NCI-H748 treated with DMSO at 0.1 percent for 48 hours (cell line): ENCODE measurements at regions not wholly inside any gene's neighbourhood (a gene's known extent, or its start where the extent isn't known, plus 50 kb on each side); places are given as distances from the start of the nearest gene placed in this dataset.
"Not testable (repeated sequence)": the region's sequence is repeated elsewhere in the genome, so short reads cannot be mapped to it uniquely, and the experiment has no call there.

ENCODE experiments used
- DNase-seq: peaks from one replicate; lab custom pipeline; 2025; lab: John Stamatoyannopoulos, UW

DNA sequence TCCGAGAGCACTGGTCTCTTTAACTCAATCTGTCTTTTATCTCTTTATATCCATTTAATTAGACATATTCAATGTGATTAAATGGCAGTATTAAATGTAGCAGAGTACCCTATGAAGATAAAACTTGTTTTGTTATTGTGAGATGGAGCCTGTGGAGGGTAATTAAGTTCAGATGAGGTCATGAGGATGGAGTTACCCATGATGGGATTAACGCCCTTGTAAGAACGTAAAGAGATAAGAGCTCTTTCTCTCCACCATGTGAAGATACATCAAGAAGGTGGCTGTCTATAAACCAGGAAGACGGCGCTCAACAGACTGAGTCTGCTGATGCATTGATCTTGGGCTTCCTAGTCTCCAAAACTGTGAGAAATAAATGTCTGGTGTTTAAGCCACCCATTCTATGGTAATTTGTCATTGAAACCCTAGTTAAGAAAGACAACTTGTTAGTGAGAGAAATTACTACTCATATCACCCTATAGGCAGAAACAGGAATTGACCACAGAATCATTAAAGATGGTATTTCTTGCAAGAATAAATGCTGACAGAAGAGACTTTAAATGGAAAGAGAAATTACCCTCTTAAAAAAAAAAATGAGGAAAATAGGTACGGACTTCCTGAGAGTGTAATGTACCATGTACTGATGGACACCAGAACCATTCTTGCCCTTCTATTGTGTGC is 738.7 kb upstream of the CHAC2 start:
- DNase-seq, result no peak

DNA sequence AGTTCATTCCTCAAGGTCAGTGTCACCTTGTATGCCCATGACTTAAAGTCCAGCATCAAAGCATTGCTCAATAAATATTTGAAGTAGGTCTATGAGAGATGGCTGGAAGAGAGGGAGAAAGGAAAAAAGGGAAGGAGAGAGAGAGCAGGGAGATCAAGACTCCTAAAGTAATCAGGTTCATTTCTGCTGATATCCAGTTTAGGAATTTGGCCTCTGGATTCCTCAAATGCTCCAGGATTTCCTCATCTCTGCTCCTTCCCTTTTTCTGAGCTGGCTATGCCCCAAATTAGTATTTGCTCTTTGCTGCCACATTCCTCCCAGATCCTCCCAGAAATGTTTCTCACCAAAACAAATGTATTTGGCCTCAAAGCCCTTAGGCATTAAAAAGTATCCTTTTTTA is 739.4 kb upstream of the CHAC2 start:
- DNase-seq, result no peak

GRCh38 chr2:53022248-53022647 is 745.4 kb upstream of the CHAC2 start:
- not testable (repeated sequence) for DNase-seq

DNA sequence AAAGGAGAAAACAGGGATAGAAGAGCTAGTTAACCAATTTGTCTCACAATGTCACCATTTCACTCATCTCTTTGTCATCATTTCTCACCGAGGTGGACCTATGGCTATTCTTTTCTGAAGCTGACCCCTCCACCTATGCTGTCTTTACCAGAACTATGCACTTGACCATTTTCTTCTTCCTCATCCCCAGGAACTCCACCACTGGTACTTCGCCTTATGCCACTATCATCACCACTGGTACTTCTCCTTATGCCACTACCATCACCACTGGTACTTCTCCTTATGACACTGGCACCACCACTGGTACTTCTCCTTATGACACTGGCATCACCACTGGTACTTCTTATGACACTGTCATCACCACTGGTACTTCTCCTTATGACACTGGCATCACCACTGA is 745.8 kb upstream of the CHAC2 start:
- DNase-seq, result no peak

DNA sequence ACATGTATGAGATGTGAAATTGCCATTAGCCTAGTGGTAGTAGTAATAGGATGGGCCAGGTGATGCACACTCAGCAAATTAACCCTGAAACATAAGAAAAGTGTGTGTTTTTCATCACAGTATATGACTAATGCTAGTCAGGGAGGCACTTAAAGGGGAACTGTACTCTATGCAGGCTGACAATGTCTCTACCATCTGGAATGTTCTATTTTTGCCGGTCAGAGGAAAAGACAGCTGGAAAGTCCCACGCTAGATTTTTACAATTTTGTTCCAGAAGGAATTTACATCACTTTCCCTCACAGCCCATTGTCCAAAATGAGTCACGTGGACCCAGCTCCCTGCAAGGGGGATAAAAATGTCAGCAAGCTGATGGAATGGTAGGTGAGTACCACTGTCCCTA is 746.3 kb upstream of the CHAC2 start:
- no peak for DNase-seq

GRCh38 chr2:53018825-53019425 is 748.7 kb upstream of the CHAC2 start:
- DNase-seq, result no peak

DNA sequence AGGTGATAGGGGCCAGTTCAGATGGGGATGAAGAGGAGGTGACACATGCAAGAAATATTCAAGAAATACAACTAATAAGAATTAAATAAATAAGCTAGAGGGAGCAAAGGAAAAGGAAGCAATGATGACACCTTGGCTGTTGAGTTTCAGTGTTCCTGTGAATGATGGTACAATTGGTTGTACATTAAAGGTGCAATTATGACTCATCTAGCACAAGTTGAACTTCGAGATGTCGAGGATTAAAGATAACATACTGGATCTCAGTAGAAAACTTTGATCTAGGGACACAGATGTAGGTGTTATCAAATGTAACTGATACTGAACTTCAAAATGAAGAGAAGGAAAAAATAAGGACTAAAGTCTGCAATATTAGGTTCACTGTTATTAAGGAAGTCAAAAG is 760.6 kb upstream of the CHAC2 start:
- no peak for DNase-seq

- no peak for DNase-seq
These were observed 763.2 kb upstream of the CHAC2 start for GRCh38 chr2:53004413-53004812.

- no peak for DNase-seq
These were observed 772.2 kb upstream of the CHAC2 start for GRCh38 chr2:52995424-52995823.

DNA sequence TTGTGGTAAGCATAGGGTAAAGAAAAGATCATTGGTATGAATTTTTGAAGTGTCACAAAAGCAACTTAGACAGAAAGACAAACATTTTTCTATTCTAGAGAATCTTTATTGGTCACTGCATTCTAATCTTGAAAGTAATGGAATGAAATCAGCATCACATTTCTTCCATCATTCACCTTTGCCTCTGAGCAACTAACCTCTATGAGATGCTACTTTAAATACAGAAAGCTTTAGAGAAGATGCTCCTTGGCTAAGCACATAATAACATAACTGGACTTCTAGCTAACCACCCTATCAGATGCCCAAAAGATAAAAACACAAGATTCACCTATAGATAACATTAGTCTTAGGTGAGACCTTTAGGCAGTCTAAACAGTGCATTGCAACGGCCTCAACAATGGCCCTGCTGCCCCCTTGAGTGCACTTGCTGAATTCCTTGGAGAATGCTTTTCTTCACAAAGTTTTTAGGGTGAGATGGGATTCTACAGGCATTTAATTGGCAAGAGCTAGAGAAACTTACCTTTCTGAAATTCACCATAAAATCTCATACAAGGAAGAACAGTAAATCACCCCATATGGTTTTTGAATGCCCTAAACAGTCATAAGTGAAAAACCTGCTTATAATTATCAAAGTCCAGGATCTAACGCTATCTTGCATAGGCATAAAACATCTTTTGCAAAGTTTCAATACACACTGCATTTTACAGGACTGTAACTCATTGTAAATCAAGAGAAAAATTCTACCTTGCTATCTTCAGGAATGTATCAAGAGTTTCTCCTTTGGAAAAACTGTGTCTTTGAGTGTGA is 791.3 kb upstream of the CHAC2 start:
- no peak for DNase-seq

DNA sequence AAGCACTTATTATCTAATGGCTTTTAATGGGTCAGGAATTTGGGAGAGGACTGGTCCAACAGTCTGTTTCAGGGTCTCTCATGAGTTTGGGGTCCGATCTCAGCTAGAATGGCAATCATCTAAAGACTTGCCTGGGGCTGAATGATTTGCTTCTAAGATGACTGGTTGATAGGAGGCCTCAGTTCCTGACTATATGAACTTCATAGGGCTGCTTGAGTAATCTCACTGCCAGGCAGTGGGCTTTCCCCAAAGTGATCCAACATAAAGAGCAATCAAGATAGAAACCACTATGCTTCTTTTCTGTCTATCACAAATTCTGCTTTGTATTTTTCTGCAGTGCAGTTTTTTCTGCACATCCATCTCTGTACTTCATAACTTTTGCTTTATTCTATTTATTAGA is 793.5 kb upstream of the CHAC2 start:
- no peak for DNase-seq

GRCh38 chr2:52970642-52971041 is 797.0 kb upstream of the CHAC2 start:
- DNase-seq, result no peak

DNA sequence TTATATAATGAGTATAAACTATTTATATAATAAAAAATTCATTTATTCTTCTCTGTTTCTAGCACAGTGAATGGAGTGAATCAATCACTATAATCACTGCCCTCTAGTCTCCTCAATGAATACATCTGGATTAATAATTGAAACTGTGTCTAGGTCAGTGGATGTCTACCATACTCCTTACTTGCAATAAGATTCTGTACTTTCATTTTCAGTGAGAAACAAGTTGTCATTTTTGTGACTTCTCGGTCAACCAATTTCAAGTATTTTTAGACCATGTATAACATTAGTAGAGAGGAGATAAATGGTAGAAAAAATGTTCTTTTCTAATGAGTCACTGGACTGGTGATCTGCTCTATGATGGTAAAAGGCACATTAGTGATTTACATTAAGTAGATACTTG is 799.6 kb upstream of the CHAC2 start:
- no peak for DNase-seq

DNA sequence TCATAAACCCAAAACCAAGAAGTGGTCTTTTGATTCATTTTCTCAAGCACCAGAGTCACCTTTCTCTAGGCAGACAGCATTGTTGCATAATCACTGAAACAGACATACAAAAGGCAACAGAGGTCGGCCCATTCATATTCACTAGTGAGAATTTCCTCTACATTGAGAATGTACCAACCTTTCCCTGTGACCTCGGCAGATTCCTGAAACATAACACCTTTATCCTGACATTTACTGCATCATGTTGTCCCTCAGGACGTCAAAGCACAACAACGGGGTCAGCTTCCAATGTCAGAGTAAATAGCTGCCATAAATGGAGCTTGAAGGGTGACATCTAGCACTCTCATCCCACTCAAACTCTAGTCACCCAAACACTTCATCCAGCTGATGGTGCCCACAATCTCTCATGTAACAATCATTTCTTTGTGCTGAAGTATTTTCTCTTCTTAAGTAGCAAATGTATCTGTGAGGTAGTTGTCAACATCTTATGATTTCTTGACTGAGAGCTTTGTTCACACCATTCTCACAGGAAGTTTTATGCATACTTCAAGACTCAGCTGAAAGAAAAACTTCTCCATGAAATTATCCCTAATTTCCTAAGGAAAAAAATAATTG is 802.6 kb upstream of the CHAC2 start:
- no peak for DNase-seq

DNA sequence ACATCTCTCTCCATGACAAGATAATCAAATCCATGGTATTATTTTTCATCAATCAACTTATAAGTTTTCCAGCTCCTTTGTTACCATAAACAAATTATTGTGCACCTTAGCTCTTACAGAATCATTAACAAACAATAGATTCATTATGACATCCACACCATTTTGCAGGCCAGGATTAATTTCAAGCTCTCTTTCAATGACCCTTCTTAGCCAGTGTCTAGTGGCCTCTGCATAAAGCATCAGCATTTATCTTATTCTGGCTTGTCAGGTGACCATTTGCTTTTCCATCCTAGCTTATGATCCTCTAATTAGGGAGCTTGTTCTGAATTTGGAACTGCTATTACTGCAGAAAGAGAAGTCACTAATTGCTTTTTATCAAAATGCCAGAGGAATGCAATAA is 806.2 kb upstream of the CHAC2 start:
- DNase-seq, result no peak

DNA sequence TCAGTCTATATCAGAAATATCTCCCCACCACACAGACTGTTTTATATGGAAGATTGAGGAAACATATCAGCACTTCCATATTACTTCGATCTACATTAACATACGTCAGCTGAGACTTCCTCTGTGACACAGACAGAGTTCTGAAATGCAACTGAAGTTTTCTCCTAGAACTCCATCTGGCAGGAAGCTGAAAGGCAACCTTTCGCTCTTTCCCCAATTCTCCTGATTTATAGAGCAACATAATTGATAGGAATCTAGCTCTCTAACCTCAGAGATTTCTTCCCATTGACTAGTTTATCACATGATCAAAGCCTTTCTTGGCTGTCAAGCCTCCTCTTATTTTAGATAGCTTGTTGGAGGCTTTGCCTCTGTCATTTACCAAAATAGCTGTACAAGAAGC is 806.7 kb upstream of the CHAC2 start:
- DNase-seq, result no peak

- no peak for DNase-seq
These were observed 807.8 kb upstream of the CHAC2 start for GRCh38 chr2:52959801-52960200.

DNA sequence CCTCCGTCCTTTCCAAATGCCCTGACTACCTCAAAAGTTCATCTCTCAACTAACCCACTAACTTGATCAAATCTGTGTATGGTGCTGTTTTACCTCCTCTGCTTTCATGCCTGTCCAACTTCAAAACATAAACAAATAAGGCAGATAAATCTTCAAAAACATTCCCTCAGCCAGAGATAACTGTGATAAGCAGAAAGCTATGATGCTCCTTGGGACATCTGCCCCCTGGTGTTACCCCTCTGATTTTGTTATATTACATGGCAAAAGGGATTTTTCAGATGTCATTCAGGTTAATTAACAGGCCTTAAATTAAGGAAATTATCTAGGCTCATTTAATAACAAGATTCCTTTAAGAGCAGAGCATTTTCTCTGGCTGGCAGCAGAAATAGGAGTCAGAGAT is 810.8 kb upstream of the CHAC2 start:
- DNase-seq, result no peak

- no peak for DNase-seq
These were observed 811.5 kb upstream of the CHAC2 start for GRCh38 chr2:52956118-52956517.

DNA sequence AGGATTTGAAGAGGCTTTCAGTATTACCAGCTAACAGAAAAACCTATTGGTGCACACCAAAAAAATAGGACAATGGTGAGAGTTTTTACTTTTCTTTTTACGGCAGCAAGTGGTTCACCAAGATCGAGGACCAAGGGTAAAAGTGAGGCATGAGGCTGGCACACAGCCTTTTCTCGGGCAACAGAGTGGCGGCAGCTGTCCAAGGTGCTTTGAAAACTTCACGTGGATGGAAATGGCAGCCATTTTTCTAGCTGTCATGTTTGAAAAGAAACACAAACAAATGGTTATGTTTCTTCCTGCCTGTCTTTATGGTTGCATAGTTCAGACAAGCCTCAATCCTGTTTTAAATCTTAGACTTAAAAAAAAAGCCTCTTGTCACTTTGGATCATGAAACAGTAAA is 812.5 kb upstream of the CHAC2 start:
- DNase-seq, result no peak

GRCh38 chr2:52940101-52940500 is 827.5 kb upstream of the CHAC2 start:
- DNase-seq, result no peak

DNA sequence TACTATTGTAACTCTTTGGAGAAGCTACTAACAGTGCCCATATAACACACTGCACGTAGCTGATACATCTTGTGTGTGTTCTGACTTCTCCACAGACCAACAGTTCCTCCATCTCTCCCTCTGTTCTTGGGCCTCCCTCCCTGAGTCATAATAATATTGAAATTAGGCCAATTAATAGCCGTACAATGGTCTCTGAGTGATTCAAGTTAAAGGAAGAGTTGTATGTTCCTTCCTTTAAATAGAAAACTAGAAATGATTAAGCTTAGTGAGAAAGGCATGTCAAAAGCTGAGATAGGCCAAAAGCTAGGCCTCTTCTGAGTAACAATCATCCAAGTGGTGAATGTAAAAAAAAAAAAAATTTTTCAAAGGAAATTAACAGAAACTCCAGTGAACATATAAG is 828.4 kb upstream of the CHAC2 start:
- no peak for DNase-seq

- DNase-seq, result no peak
These were observed 831.6 kb upstream of the CHAC2 start for GRCh38 chr2:52936029-52936428.
